ENCODE measurements at regions not wholly inside any gene's neighbourhood (a gene's known extent, or its start where the extent isn't known, plus 50 kb on each side); places are given as distances from the start of the nearest gene placed in this dataset.
A peak's percentile ranks its signal among the peaks of the same experiment; 100 is the strongest.

GRCh38 chr2:18475884-18476283 lies 84.6 kb downstream of the RDH14 start:
- H2AFZ ChIP-seq (ENCODE audit: low read length): no peak overlapping the region
- peak; percentile 30 to 51 for DNase-seq (ENCODE audit: low read depth in 2 of 2)
- no peaks in the 10 kb centered on the region for H3K79me2 ChIP-seq (ENCODE audit: control insufficient read depth, insufficient read depth, low read length)
- no peaks in the 10 kb centered on the region for H3K27me3 ChIP-seq (ENCODE audit: control insufficient read depth, insufficient read depth, low read length)
- H3K4me1 ChIP-seq (ENCODE audit: control insufficient read depth, extremely low read depth, insufficient read depth, low read length): peaks cover 12% of the 10 kb centered on the region
- H3K36me3 ChIP-seq (ENCODE audit: control insufficient read depth, insufficient read depth, low read length): no peaks in the 10 kb centered on the region
- H3K9ac ChIP-seq (ENCODE audit: insufficient read depth, low read length): no peak overlapping the region
- no peaks in the 10 kb centered on the region for H3K9me3 ChIP-seq (ENCODE audit: control insufficient read depth, insufficient read depth, low read depth, low read length)
- H3K27ac ChIP-seq (ENCODE audit: insufficient read depth, low read length): no peak overlapping the region
- no peak overlapping the region for H3K4me2 ChIP-seq (ENCODE audit: extremely low read depth, insufficient read depth, low read length)
- H3K4me3 ChIP-seq (replicated peaks in 1 of 4; ENCODE audit: control extremely low read depth in 1 of 4, insufficient read depth in 1 of 4, low read depth in 3 of 4, low read length in 4 of 4): no peak overlapping the region
- TF ChIP-seq CTCF (conservative IDR thresholded peaks at IDR 0.05 in 1 of 2, IDR thresholded peaks at IDR 0.05 in 1 of 2; ENCODE audit: low read depth in 1 of 2, low read length in 2 of 2) (no peak), EZH2 (IDR thresholded peaks at IDR 0.05; ENCODE audit: low read length, missing control alignments) (no peak)
- H4K20me1 ChIP-seq (ENCODE audit: control insufficient read depth, extremely low read depth, insufficient read depth, low read length): no peaks in the 10 kb centered on the region

GRCh38 chr2:18474700-18475099 lies 85.8 kb downstream of the RDH14 start:
- peak in 1 of 2 donors; percentile 35 for DNase-seq (ENCODE audit: low read depth in 2 of 2)

More at GRCh38 chr2:18474700-18475099, 85.8 kb downstream of the RDH14 start:
- no peaks in the 10 kb centered on the region for H3K36me3 ChIP-seq (ENCODE audit: control insufficient read depth, insufficient read depth, low read length)
- no peak overlapping the region for H3K4me2 ChIP-seq (ENCODE audit: extremely low read depth, insufficient read depth, low read length)
- H4K20me1 ChIP-seq (ENCODE audit: control insufficient read depth, extremely low read depth, insufficient read depth, low read length): no peaks in the 10 kb centered on the region
- no peak overlapping the region for H2AFZ ChIP-seq (ENCODE audit: low read length)
- H3K27ac ChIP-seq (ENCODE audit: insufficient read depth, low read length): no peak overlapping the region
- no peak overlapping the region for H3K9ac ChIP-seq (ENCODE audit: insufficient read depth, low read length)
- no peaks in the 10 kb centered on the region for H3K9me3 ChIP-seq (ENCODE audit: control insufficient read depth, insufficient read depth, low read depth, low read length)
- no peak overlapping the region for H3K4me3 ChIP-seq (replicated peaks in 1 of 4; ENCODE audit: control extremely low read depth in 1 of 4, insufficient read depth in 1 of 4, low read depth in 3 of 4, low read length in 4 of 4)
- peaks cover 12% of the 10 kb centered on the region for H3K4me1 ChIP-seq (ENCODE audit: control insufficient read depth, extremely low read depth, insufficient read depth, low read length)
- H3K79me2 ChIP-seq (ENCODE audit: control insufficient read depth, insufficient read depth, low read length): no peaks in the 10 kb centered on the region
- TF ChIP-seq CTCF (conservative IDR thresholded peaks at IDR 0.05 in 1 of 2, IDR thresholded peaks at IDR 0.05 in 1 of 2; ENCODE audit: low read depth in 1 of 2, low read length in 2 of 2): no peak
- no peak for TF ChIP-seq EZH2 (IDR thresholded peaks at IDR 0.05; ENCODE audit: low read length, missing control alignments)
- H3K27me3 ChIP-seq (ENCODE audit: control insufficient read depth, insufficient read depth, low read length): no peaks in the 10 kb centered on the region

Data from fibroblast of lung (primary cell).